Smooth muscle cell (in vitro differentiated cells): ENCODE measurements at regions not wholly inside any gene's neighbourhood (a gene's known extent, or its start where the extent isn't known, plus 50 kb on each side); places are given as distances from the start of the nearest gene placed in this dataset.
"Not testable (repeated sequence)": the region's sequence is repeated elsewhere in the genome, so short reads cannot be mapped to it uniquely, and the experiment has no call there.

Experiments
- DNase-seq: peaks from one replicate; lab custom pipeline; 2025; ENCODE audit not compliant: unreplicated experiment; lab: John Stamatoyannopoulos, UW
- H2AFZ ChIP-seq: fragments of 200-600 bp; sonication (generic); 2 replicates; pipeline ENCODE4 v1.6.0; 2016; ENCODE audit warnings: antibody characterized with exemption, low read depth, mild to moderate bottlenecking
- H3F3A ChIP-seq: fragments of 200-600 bp; sonication (generic); 2 replicates; pipeline ENCODE4 v1.6.0; 2017; ENCODE audit warnings: antibody characterized with exemption, low read depth
- H3K27ac ChIP-seq: fragments of 200-600 bp; sonication (generic); 2 replicates; pipeline ENCODE4 v1.5.1; 2016; ENCODE audit warnings: low read depth, mild to moderate bottlenecking
- H3K27me3 ChIP-seq: fragments of 200-600 bp; sonication (generic); 2 replicates; pipeline ENCODE4 v1.6.1; 2016; ENCODE audit warnings: low read depth, mild to moderate bottlenecking
- H3K36me3 ChIP-seq: fragments of 200-600 bp; sonication (generic); 2 replicates; pipeline ENCODE4 v1.5.1; 2016; ENCODE audit warnings: low read depth
- H3K4me1 ChIP-seq: fragments of 200-600 bp; sonication (generic); 2 replicates; pipeline ENCODE4 v1.5.1; 2016; ENCODE audit warnings: low read depth
- H3K4me2 ChIP-seq: fragments of 200-600 bp; sonication (generic); 2 replicates; pipeline ENCODE4 v1.6.0; 2016; ENCODE audit warnings: mild to moderate bottlenecking
- H3K4me3 ChIP-seq: fragments of 200-600 bp; sonication (generic); 2 replicates; pipeline ENCODE4 v1.5.1; 2016; ENCODE audit warnings: mild to moderate bottlenecking
- H3K79me2 ChIP-seq: fragments of 200-600 bp; sonication (generic); 2 replicates; pipeline ENCODE4 v1.6.0; 2016; ENCODE audit warnings: low read depth, mild to moderate bottlenecking
- H3K9ac ChIP-seq: fragments of 200-600 bp; sonication (generic); 2 replicates; pipeline ENCODE4 v1.6.0; 2016; ENCODE audit warnings: low read depth
- H3K9me3 ChIP-seq: fragments of 200-600 bp; sonication (generic); replicated peaks from 2 replicates; pipeline ENCODE4 v1.5.1; 2016; ENCODE audit warnings: low read depth
- H4K20me1 ChIP-seq: fragments of 200-600 bp; sonication (generic); 2 replicates; pipeline ENCODE4 v1.6.0; 2016; ENCODE audit warnings: low read depth
- WGBS: methylation state at CpG from one replicate; pipeline ENCODE4 v1.1.7; 2016; ENCODE audit warnings: low lambda C conversion rate; 5-methylcytosine and 5-hydroxymethylcytosine counted together
- TF ChIP-seq, protein P1 (sequence below): fragments of 200-600 bp; sonication (generic); IDR thresholded peaks from 2 replicates; pipeline ENCODE4 v1.5.1; 2017; ENCODE audit warnings: borderline replicate concordance, mild to moderate bottlenecking, antibody characterized with exemption; ENCODE audit not compliant: insufficient read depth, poor library complexity, severe bottlenecking

DNA sequence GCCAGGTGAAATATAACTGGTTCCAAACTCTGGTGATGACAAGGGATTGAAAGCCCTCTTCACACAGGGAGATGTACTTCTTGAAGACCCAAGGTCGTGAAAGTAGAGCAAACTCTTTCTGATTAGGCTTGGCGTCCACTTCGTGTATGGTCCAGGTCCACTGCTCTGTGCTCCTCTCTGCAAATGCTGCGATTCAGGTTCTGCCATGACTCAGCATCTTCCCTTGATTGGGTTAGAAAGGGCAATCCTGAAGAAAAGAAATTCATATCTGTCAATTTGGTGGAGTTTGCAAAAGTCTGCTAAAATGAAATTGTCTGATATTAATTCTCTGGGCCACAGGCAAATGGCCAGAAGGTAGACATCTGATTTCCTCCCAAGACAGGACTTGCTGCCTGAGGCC is 431.4 kb downstream of the ACTR3B start:
- Histone ChIP-seq H3K79me2 (no peaks in the 10 kb centered on the region), H4K20me1 (no peaks in the 10 kb centered on the region), H3K9me3 (no peaks in the 10 kb centered on the region), H3F3A (no peaks in the 10 kb centered on the region), H3K27ac (no peak overlapping the region), H3K9ac (no peak overlapping the region), H3K27me3 (no peaks in the 10 kb centered on the region), H3K36me3 (no peaks in the 10 kb centered on the region), H2AFZ (no peak overlapping the region), H3K4me2 (no peak overlapping the region), H3K4me1 (no peaks in the 10 kb centered on the region), H3K4me3 (no peak overlapping the region)
- no peak for DNase-seq
- TF ChIP-seq, protein P1, sequence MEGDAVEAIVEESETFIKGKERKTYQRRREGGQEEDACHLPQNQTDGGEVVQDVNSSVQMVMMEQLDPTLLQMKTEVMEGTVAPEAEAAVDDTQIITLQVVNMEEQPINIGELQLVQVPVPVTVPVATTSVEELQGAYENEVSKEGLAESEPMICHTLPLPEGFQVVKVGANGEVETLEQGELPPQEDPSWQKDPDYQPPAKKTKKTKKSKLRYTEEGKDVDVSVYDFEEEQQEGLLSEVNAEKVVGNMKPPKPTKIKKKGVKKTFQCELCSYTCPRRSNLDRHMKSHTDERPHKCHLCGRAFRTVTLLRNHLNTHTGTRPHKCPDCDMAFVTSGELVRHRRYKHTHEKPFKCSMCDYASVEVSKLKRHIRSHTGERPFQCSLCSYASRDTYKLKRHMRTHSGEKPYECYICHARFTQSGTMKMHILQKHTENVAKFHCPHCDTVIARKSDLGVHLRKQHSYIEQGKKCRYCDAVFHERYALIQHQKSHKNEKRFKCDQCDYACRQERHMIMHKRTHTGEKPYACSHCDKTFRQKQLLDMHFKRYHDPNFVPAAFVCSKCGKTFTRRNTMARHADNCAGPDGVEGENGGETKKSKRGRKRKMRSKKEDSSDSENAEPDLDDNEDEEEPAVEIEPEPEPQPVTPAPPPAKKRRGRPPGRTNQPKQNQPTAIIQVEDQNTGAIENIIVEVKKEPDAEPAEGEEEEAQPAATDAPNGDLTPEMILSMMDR: no peak
- WGBS: 90% methylated on average over 4 of the region's 4 CpGs

DNA sequence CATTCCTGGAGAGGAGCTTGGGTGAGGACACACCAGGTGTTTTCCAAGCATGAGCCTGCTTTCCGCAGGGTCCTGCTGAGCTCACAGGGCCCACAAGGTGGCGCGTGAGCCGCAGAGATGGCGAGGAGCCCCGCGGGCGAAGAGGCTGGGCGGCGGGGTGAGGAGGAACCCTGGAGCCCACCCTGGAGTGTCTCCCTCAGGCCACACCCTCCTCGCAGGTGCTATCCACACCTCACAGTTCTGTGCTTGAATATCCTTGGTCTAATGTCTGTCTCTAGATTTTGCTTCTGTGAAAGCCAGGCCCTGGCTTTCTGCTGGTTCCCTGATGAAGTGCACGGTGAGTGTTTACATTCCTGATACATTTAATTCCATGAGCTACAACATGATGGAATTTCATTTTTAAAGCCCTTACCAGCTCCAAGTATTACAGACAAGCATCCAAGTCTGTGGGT is 433.6 kb downstream of the ACTR3B start:
- Histone ChIP-seq H3K9me3 (no peaks in the 10 kb centered on the region), H3K9ac (no peak overlapping the region), H3K4me3 (peak overlapping the region; percentile 30), H3K27ac (no peak overlapping the region), H3K79me2 (no peaks in the 10 kb centered on the region), H3K36me3 (no peaks in the 10 kb centered on the region), H3K4me1 (no peaks in the 10 kb centered on the region), H3K27me3 (no peaks in the 10 kb centered on the region), H3K4me2 (peak overlapping the region; percentile 76), H2AFZ (no peak overlapping the region), H3F3A (no peaks in the 10 kb centered on the region), H4K20me1 (no peaks in the 10 kb centered on the region)
- WGBS: 9% methylated on average over 12 of the region's 12 CpGs
- DNase-seq: no peak
- TF ChIP-seq, protein P1: peak; percentile 58

DNA sequence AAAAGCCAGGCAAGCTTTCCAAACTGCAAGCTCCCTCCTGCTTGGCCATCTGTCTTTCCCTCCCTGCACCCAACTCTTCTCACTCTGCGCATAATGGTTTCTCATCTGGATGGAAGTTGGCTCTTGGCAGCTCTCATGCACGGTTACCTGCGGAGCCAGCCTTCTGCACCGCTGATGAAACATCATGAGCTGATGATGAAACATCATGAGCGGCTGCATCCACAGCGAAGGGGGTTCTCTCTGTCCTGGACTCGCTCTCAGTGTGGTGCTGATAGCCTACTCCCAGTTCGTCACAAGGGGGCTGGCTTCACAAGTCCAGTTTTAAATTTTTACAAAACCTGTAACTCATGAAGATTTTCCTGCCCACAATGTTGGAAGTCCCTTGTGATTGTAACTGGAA is 457.5 kb downstream of the ACTR3B start:
- DNase-seq: no peak
- Histone ChIP-seq H3K4me3 (no peak overlapping the region), H3K9me3 (no peaks in the 10 kb centered on the region), H2AFZ (no peak overlapping the region), H3K79me2 (no peaks in the 10 kb centered on the region), H3F3A (no peaks in the 10 kb centered on the region), H3K9ac (no peak overlapping the region), H4K20me1 (no peaks in the 10 kb centered on the region), H3K27ac (no peak overlapping the region), H3K4me2 (no peak overlapping the region), H3K27me3 (no peaks in the 10 kb centered on the region), H3K4me1 (no peaks in the 10 kb centered on the region), H3K36me3 (no peaks in the 10 kb centered on the region)
- TF ChIP-seq, protein P1: no peak
- WGBS: 87% methylated on average over 8 of the region's 8 CpGs

DNA sequence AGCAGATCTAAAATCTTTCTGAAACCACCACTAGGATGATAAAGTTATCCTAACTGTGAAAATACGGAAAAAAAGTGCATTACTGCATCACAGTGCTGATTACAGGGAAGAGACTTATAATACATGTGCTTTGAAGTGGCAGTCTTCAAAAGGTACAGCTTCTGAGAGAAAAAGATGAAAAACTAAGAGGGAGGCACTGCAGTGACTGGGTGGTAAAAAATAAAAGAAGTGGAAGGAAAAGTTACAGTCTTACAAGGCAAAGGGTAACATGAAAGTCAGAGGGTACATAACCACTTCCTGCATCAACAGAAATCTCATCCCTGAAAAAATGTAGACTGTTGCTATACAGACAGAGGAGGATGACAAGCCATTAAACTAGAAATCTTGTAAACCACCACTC is 465.3 kb downstream of the ACTR3B start:
- no peak for DNase-seq
- Histone ChIP-seq H3K9ac (no peak overlapping the region), H4K20me1 (no peaks in the 10 kb centered on the region), H3K4me2 (no peak overlapping the region), H2AFZ (no peak overlapping the region), H3K36me3 (no peaks in the 10 kb centered on the region), H3K4me3 (no peak overlapping the region), H3K27ac (no peak overlapping the region), H3F3A (no peaks in the 10 kb centered on the region), H3K79me2 (no peaks in the 10 kb centered on the region), H3K4me1 (no peaks in the 10 kb centered on the region), H3K27me3 (no peaks in the 10 kb centered on the region), H3K9me3 (peaks cover 5% of the 10 kb centered on the region)
- TF ChIP-seq, protein P1: no peak
- 85% methylated on average over 1 of the region's 1 CpG for WGBS

DNA sequence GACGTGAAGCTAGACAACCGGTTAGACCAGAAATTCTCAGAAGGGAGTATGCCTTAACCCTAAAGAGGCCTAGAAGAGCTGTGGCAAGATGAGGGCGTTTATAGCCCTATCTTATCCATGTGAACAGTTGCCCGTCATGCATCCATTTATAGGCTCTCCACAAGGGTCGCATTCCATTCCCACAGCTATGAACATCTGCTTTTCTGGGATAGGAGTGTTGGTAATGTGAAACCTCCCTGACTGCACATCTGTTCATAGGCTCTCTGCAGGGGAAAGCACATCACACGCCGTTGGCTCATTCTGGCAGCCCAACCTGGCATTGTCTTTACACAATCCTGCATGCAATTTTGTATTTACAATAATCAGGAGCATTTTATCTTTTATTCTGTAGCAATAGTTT is 485.6 kb downstream of the ACTR3B start:
- H2AFZ ChIP-seq, H3K79me2 ChIP-seq, H3K9me3 ChIP-seq, H3K4me3 ChIP-seq, H3K4me1 ChIP-seq, H4K20me1 ChIP-seq, H3K9ac ChIP-seq, H3K27me3 ChIP-seq, H3F3A ChIP-seq, H3K36me3 ChIP-seq, DNase-seq, H3K4me2 ChIP-seq, H3K27ac ChIP-seq: not testable (repeated sequence)
- WGBS: 82% methylated on average over 7 of the region's 7 CpGs
